HG03280 (cell line): ENCODE measurements at regions not wholly inside any gene's neighbourhood (a gene's known extent, or its start where the extent isn't known, plus 50 kb on each side); places are given as distances from the start of the nearest gene placed in this dataset.

Source experiments
- ATAC-seq: cut with Tn5 transposase; IDR thresholded peaks from one replicate; pipeline ENCODE4 v1.9.1; 2021; ENCODE audit warnings: mild to moderate bottlenecking, moderate library complexity; ENCODE audit not compliant: unreplicated experiment

- ATAC-seq = no peak
These were observed 572.7 kb upstream of the ATP2B1 start for GRCh38 chr12:90281154-90281868.

- peak; percentile 52 for ATAC-seq
These were observed 572.0 kb upstream of the ATP2B1 start for GRCh38 chr12:90280564-90281058.

GRCh38 chr12:90280033-90280432, 571.4 kb upstream of the ATP2B1 start:
- no peak for ATAC-seq

- no peak for ATAC-seq
These were observed 566.5 kb upstream of the ATP2B1 start for GRCh38 chr12:90275088-90275487.

- no peak for ATAC-seq
These were observed 565.8 kb upstream of the ATP2B1 start for GRCh38 chr12:90274407-90274806.

GRCh38 chr12:90268574-90268973, 559.9 kb upstream of the ATP2B1 start:
- ATAC-seq = peak; percentile 65

- no peak for ATAC-seq
These were observed 553.6 kb upstream of the ATP2B1 start for GRCh38 chr12:90262251-90262650.

- no peak for ATAC-seq
These were observed 552.6 kb upstream of the ATP2B1 start for GRCh38 chr12:90261283-90261682.

- no peak for ATAC-seq
These were observed 551.5 kb upstream of the ATP2B1 start for GRCh38 chr12:90260136-90260535.

GRCh38 chr12:90257927-90258624, 549.4 kb upstream of the ATP2B1 start:
- no peak for ATAC-seq

- no peak for ATAC-seq
These were observed 546.2 kb upstream of the ATP2B1 start for GRCh38 chr12:90254796-90255195.

- peak; percentile 100 for ATAC-seq
These were observed 545.1 kb upstream of the ATP2B1 start for GRCh38 chr12:90253674-90254181.

GRCh38 chr12:90253136-90253535, 544.5 kb upstream of the ATP2B1 start:
- ATAC-seq = no peak

- ATAC-seq = no peak
These were observed 542.1 kb upstream of the ATP2B1 start for GRCh38 chr12:90250766-90251165.

- ATAC-seq = no peak
These were observed 541.4 kb upstream of the ATP2B1 start for GRCh38 chr12:90250042-90250441.

- no peak for ATAC-seq
These were observed 538.0 kb upstream of the ATP2B1 start for GRCh38 chr12:90246688-90247087.

- ATAC-seq = no peak
These were observed 536.8 kb upstream of the ATP2B1 start for GRCh38 chr12:90245391-90245790.

- ATAC-seq = no peak
These were observed 535.6 kb upstream of the ATP2B1 start for GRCh38 chr12:90244232-90244631.

- ATAC-seq = no peak
These were observed 534.6 kb upstream of the ATP2B1 start for GRCh38 chr12:90243211-90243610.

- ATAC-seq = no peak
These were observed 531.2 kb upstream of the ATP2B1 start for GRCh38 chr12:90239732-90240260.

- ATAC-seq = no peak
These were observed 530.1 kb upstream of the ATP2B1 start for GRCh38 chr12:90238663-90239271.
